ENCODE measurements at regions not wholly inside any gene's neighbourhood (a gene's known extent, or its start where the extent isn't known, plus 50 kb on each side); places are given as distances from the start of the nearest gene placed in this dataset.

DNA sequence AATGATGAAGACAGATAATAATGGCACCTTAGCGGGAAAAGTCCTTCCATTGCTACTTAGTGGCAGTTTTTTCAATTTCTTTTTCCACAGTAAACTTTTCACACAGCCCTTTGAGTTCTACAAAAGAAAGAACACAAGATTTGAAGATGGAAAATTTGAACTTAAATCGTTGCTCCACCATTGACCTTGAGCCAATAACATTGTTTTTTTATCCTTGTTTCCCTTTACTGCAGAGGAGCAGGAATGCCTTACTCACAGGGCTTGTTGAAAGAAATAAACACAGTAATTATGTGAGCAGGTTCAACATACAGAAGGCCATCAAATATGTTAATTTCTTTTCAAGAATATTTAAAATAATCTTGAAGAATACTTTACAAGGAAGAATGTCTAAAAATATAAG is 181.5 kb upstream of the KRR1 start:
- TF ChIP-seq, protein P1, sequence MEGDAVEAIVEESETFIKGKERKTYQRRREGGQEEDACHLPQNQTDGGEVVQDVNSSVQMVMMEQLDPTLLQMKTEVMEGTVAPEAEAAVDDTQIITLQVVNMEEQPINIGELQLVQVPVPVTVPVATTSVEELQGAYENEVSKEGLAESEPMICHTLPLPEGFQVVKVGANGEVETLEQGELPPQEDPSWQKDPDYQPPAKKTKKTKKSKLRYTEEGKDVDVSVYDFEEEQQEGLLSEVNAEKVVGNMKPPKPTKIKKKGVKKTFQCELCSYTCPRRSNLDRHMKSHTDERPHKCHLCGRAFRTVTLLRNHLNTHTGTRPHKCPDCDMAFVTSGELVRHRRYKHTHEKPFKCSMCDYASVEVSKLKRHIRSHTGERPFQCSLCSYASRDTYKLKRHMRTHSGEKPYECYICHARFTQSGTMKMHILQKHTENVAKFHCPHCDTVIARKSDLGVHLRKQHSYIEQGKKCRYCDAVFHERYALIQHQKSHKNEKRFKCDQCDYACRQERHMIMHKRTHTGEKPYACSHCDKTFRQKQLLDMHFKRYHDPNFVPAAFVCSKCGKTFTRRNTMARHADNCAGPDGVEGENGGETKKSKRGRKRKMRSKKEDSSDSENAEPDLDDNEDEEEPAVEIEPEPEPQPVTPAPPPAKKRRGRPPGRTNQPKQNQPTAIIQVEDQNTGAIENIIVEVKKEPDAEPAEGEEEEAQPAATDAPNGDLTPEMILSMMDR (conservative IDR thresholded peaks at IDR 0.05; ENCODE audit: low read depth in 2 of 2): no peak
- TF ChIP-seq, protein P2, sequence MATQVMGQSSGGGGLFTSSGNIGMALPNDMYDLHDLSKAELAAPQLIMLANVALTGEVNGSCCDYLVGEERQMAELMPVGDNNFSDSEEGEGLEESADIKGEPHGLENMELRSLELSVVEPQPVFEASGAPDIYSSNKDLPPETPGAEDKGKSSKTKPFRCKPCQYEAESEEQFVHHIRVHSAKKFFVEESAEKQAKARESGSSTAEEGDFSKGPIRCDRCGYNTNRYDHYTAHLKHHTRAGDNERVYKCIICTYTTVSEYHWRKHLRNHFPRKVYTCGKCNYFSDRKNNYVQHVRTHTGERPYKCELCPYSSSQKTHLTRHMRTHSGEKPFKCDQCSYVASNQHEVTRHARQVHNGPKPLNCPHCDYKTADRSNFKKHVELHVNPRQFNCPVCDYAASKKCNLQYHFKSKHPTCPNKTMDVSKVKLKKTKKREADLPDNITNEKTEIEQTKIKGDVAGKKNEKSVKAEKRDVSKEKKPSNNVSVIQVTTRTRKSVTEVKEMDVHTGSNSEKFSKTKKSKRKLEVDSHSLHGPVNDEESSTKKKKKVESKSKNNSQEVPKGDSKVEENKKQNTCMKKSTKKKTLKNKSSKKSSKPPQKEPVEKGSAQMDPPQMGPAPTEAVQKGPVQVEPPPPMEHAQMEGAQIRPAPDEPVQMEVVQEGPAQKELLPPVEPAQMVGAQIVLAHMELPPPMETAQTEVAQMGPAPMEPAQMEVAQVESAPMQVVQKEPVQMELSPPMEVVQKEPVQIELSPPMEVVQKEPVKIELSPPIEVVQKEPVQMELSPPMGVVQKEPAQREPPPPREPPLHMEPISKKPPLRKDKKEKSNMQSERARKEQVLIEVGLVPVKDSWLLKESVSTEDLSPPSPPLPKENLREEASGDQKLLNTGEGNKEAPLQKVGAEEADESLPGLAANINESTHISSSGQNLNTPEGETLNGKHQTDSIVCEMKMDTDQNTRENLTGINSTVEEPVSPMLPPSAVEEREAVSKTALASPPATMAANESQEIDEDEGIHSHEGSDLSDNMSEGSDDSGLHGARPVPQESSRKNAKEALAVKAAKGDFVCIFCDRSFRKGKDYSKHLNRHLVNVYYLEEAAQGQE (IDR thresholded peaks at IDR 0.05; ENCODE audit: unreplicated experiment): no peak
- TF ChIP-seq EZH2phosphoT487 (IDR thresholded peaks at IDR 0.05; ENCODE audit: unreplicated experiment) (no peak), EZH2 (IDR thresholded peaks at IDR 0.05; ENCODE audit: low read depth, unreplicated experiment) (no peak), STAT1 (IDR thresholded peaks at IDR 0.05; ENCODE audit: unreplicated experiment) (no peak), POLR2AphosphoS5 (IDR thresholded peaks at IDR 0.05; ENCODE audit: low read depth) (no peak), JUNB (IDR thresholded peaks at IDR 0.05; ENCODE audit: unreplicated experiment) (no peak)

All from GM23338 (cell line).